CD4-positive, alpha-beta T cell treated with Interleukin-4 for 4 hours (primary cell): ENCODE measurements at regions not wholly inside any gene's neighbourhood (a gene's known extent, or its start where the extent isn't known, plus 50 kb on each side); places are given as distances from the start of the nearest gene placed in this dataset.

ENCODE experiments used
- DNase-seq: peaks from one replicate; pipeline ENCODE4 v3.0.0-alpha.2; 2020

DNA sequence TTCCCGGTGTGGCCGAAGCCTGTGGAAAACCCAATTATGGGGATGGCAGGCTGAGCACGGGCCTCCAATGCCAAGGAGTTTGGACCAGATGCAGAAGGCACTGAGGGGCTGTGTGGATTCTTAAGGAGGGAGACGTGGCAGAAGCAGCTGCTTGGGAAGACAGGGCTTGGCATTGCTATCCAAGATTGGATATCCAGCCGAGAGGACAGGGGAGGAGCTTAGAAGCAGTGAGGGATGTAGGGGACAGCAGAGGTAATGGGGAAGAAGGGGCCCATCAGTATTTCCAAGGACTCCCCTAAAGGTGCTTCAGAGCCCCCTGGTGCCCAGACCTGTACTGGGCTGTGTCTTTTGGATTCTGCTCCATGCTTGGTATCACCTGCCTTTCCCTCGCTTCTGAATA, 112.8 kb upstream of the TLE3 start:
- DNase-seq, result no peak

- DNase-seq, result no peak
Measured at GRCh38 chr15:70210076-70210475, 112.4 kb upstream of the TLE3 start.

DNA sequence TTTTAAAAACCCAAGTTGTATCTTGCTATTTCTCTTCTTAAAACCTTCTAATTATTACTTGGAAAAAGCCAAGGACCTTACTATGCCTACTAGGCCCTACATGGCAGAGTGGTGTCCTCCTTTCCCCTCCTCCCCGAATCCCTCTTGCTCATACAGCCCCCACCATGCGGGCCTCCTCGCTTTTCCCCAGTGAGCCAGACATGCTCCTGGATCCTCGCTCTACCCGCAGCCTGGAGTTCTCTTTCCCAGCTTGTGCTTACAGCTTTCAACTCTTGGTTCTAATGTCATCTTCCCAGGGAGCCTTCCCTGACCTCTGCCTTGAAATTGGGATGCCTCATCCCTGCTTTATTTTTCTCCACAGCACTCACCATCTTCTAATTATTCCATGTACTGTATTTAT, 111.8 kb upstream of the TLE3 start:
- no peak for DNase-seq

- DNase-seq, result no peak
Measured at GRCh38 chr15:70208332-70208731, 110.6 kb upstream of the TLE3 start.

GRCh38 chr15:70206668-70207067, 109.0 kb upstream of the TLE3 start:
- no peak for DNase-seq

DNA sequence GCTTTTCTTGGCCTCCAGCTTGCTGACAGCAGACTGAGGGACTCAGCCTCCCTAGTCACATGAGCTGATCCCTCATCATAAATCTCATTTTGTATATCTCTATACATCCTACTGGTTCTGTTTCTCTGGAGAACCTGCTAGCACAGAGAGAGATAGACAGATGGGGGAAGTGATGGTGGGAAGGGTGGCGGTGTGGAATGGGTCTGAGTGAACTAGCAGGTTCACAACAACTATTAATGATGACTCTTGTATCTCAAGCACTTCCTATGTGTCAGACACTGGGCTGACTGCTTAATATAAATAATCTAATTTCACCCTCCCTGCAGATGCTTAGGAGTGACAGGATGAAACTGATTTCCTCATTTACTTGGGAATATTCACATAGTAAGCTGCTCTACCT, 106.9 kb upstream of the TLE3 start:
- DNase-seq, result no peak

DNA sequence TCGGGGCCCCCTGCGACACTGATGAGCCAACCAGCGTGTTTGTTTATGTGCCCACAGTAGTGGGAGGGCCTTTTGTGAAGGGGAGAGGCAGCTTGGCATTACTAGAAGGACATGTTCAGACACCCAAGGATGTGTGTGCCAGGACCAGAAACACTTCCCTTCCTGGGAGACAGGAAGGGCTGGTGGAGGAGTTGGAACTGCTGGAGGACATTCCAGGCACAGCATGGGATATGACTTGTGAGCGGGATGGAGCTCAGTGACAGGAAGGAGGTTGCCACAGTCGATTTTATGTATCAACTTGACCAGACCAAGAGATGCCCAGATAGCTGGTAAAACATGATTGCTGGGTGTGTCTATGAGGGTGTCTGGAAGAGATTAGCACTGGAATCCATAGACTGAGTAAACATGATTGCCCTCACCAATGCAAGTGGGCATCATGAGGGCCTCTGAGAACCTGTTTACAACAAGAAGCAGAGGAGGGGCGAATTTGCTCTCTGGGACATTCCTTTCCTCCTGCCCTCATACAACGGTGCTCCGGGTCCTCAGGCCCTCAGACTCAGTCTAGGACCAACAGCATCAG, 106.4 kb upstream of the TLE3 start:
- no peak for DNase-seq

DNA sequence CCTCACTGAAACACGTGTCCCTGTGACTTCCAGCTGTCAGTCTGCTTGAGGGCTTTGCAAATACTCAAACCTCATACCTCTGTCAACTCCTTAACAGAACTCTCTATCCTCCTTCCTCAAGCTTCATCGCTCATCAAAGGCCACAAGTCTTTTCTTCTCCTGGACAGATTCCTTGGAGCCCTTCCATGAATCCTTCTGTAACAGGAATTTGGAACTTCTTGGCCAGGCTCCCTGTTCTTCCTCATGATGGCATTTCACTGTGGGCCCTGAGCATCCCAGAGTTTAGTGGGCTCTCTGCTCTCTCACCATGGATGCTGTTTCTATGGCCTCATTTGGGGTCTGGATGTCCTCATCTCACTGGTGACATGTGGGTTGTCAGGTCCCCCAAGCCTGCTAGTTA, 105.0 kb upstream of the TLE3 start:
- no peak for DNase-seq

DNA sequence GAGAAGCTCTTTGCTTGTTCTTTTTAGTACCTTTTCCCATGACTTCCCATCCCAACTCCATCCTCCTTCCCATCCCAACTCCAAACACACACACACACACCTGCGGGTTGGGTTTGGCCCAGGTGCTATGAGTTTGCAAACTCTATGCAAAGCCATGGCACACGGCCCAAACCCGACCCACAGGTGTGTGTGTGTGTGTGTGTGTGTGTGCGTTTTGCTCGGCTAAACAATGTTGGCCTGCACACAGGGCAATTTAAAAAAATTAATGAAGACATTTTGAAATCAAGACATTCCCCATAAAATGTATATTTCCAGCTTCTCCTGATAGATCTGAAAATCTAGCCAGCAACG, 103.7 kb upstream of the TLE3 start:
- DNase-seq, result no peak

GRCh38 chr15:70200511-70201424, 103.1 kb upstream of the TLE3 start:
- no peak for DNase-seq

GRCh38 chr15:70199540-70200410, 102.1 kb upstream of the TLE3 start:
- no peak for DNase-seq

DNA sequence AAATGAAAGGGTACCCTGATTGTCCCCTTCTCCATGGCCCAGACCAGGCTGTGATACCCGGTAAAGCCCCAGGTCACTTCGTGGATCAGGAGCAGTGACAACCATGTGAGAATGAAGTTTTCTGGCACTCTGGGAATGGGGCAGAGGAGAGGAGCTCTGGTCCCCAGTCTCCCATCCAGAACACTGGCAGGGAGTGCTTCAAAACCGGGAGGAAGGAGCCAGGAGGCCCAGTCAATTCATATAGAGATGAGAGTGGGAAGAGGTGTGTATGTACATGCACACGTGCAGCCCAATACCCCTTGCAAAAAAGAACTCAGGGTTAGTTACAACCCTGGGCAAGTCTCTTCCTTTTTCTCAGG, 101.4 kb upstream of the TLE3 start:
- DNase-seq, result no peak

DNA sequence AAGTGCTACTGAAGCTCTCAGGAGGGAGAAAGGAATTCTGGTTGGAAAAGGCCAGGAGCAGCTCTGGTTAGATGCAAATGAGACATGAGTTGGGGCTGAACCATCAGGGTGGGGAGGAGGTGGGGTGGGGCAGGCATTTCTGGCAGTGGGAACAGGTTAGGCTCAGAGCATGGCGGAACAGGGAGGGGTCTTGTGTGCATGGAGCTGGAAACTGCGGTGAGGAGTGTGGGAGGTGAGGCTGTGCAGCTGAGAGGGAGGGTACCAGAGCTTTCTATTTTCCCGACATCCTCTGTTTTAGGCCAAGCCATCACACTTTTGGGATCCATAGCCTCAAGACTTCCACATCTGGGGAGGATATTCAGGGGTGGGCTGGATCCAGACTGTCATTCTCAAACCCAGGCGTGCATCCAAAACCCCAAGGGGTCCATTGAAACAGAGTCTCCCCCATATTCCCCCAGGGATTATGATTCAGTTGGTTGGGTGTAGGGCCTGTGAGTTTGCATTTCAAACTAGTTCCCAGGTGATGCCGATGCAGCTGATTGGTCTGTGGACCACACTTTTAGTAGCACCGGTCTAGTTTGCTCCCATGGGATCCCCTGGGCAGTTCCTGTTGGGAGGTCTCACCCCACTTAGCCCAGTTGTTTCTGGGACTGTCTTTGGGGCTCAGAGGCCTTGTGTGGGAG, 100.9 kb upstream of the TLE3 start:
- no peak for DNase-seq

DNA sequence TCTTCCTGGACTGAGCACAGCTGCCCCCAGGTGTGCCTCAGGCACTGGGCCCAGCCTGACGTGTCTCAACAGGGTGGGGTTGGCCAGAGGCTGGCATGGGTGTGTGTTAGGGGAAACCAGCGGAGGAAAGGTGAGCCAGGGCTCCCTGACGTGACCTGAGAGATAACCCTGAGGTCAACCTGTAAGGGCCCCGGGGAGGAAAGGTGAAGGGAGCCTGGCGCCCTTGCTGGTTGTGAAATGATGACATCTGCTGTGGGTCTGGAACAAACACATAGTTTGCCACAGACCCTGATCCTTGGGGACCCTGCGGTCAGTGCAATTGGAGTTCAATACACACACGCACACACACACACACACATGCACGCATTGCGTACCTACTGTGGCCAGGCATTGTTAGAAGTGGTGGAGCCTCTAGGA, 100.2 kb upstream of the TLE3 start:
- no peak for DNase-seq

GRCh38 chr15:70197318-70197944, 99.7 kb upstream of the TLE3 start:
- no peak for DNase-seq

GRCh38 chr15:70196372-70197316, 98.9 kb upstream of the TLE3 start:
- DNase-seq, result peak; percentile 33

DNA sequence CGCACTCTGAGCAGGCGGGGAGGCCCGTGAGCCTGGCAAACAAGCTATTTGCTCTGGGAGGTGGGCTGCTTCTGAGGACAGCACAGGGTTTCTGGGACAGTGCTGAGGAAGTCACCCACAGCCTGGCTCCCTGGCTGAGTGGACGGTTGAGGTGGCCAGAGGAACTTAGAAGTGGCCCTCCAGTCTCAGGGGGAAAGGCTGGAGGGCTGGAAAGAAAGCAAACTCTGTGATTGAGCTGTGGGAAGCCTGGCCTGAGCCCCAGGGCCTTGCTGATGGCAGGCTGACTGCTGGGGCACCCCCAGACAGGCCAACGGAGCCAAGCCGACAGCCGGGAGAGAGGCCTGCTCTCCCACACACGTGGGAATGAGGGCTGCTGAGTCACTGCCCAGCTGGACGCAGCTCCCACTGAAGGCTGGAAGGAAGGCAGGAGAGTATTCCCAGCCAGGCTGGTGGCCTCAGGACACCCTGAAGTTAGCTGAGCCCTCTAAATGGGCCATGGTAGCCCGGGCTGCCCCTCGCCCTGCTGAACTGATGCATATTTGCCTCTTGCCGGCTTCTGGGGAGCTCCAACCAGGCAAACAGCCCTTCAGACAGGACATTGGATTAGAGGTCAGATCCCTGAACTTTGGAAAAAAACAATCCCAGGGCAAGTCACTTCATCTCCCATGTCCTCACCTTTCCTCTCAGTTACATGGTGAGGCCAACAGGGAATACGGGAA, 98.0 kb upstream of the TLE3 start:
- no peak for DNase-seq

DNA sequence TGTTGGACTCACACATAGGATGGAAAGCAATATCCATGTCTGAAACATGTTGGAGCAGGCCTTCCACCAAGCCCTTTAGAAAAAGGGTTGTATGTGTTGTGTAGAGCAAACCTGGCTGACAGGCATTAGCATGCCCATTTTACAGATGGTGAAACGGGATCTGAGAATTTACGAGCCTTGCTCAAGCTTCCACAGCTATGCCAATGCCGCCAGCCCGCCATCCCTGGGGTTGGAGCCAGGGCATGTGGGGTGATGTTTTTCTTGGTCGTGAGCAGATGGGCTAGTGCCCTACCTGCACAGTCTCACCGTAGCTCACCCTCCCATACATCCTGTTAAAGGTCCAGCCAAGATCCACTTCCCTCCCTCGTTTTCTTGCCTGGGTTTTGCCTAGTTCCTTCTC, 97.5 kb upstream of the TLE3 start:
- DNase-seq, result no peak

- DNase-seq, result no peak
Measured at GRCh38 chr15:70194266-70194665, 96.5 kb upstream of the TLE3 start.

DNA sequence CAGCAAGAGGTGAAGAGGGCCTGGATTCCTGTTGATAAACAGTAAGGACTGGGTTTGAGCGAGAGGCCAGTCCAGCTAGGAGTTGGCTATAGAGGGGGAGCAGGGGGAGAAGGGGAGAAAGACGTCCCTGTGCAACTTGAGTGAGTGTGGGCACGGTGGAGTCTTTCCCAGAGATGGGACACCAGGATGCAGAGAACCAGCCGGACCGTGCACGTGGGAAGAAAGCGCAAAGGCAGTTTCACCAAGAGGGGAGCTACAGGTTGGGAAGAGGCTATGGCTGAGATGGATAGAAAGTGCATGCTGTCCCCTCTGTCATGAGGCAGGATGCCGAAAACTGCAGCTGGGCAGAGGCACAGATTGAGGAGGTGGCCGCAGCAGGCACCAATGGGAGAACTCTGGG, 96.0 kb upstream of the TLE3 start:
- DNase-seq, result no peak

GRCh38 chr15:70192490-70192889, 94.8 kb upstream of the TLE3 start:
- DNase-seq, result no peak
